HepG2 (cell line): ENCODE measurements at regions not wholly inside any gene's neighbourhood (a gene's known extent, or its start where the extent isn't known, plus 50 kb on each side); places are given as distances from the start of the nearest gene placed in this dataset.

Source experiments
- ARHGAP35 ChIP-seq: sonication (generic); formaldehyde crosslinking; IDR thresholded peaks from 2 replicates; pipeline ENCODE4 v1.9.0; 2022; ENCODE audit warnings: mild to moderate bottlenecking, inconsistent platforms, moderate library complexity, missing genetic modification reagents, borderline replicate concordance
- CTCF ChIP-seq: sonication (generic); formaldehyde crosslinking; IDR thresholded peaks from 2 replicates; pipeline ENCODE4 v1.5.0; 2020; ENCODE audit warnings: mild to moderate bottlenecking, missing genetic modification reagents, moderate library complexity
- HIVEP1 ChIP-seq: sonication (generic); formaldehyde crosslinking; IDR thresholded peaks from 2 replicates; pipeline ENCODE4 v1.4.0; 2020; ENCODE audit warnings: mild to moderate bottlenecking, missing genetic modification reagents
- HMGXB4 ChIP-seq, 2 experiments: sonication (generic) in 1 of 2; formaldehyde crosslinking in 1 of 2; IDR thresholded peaks; 2 replicates each; pipeline versions ENCODE4 v1.4.0 to v1.6.1; 2018 to 2020; ENCODE audit warnings: missing genetic modification reagents in 2 of 2, borderline replicate concordance in 1 of 2, low read depth in 1 of 2, mild to moderate bottlenecking in 1 of 2, missing biosample characterization in 1 of 2
- MTA1 ChIP-seq: sonication (generic); formaldehyde crosslinking; IDR thresholded peaks from 2 replicates; pipeline ENCODE4 v1.4.0; 2020; ENCODE audit warnings: missing genetic modification reagents, mild to moderate bottlenecking, borderline replicate concordance
- NR2C2 ChIP-seq: sonication (generic); formaldehyde crosslinking; IDR thresholded peaks from 2 replicates; pipeline ENCODE4 v1.4.0; 2020; ENCODE audit warnings: missing genetic modification reagents, mild to moderate bottlenecking, moderate library complexity, borderline replicate concordance
- PAX8 ChIP-seq: sonication (generic); formaldehyde crosslinking; IDR thresholded peaks from 2 replicates; pipeline ENCODE4 v1.8.0; 2022; ENCODE audit warnings: mild to moderate bottlenecking, missing genetic modification reagents, borderline replicate concordance
- PCBP2 ChIP-seq: fragments of 200-400 bp; formaldehyde crosslinking; optimal IDR thresholded peaks from 2 replicates; pipeline ENCODE3; 2018; ENCODE audit warnings: low read length, low read depth; ENCODE audit not compliant: poor library complexity, severe bottlenecking
- POLR2A ChIP-seq, 2 experiments: IDR thresholded peaks; 2 replicates each; pipeline ENCODE4 v1.6.1; 2011; ENCODE audit warnings: low read depth in 2 of 2, low read length in 2 of 2, mild to moderate bottlenecking in 1 of 2, moderate library complexity in 1 of 2; ENCODE audit not compliant: insufficient read depth in 1 of 2
- RORA ChIP-seq: sonication (generic); formaldehyde crosslinking; IDR thresholded peaks from 2 replicates; pipeline ENCODE4 v1.5.0; 2020; ENCODE audit warnings: mild to moderate bottlenecking, missing genetic modification reagents, moderate library complexity
- TARDBP ChIP-seq: sonication (generic); formaldehyde crosslinking; IDR thresholded peaks from 2 replicates; pipeline ENCODE4 v1.8.0; 2022; ENCODE audit warnings: mild to moderate bottlenecking, missing genetic modification reagents
- ZBTB43 ChIP-seq: sonication (generic); formaldehyde crosslinking; conservative IDR thresholded peaks from 2 replicates; pipeline ENCODE4 v1.4.0; 2020; ENCODE audit warnings: missing genetic modification reagents
- ZFP1 ChIP-seq: IDR thresholded peaks from 2 replicates; pipeline ENCODE4 v1.6.1; 2016

GRCh38 chr5:112669328-112669963, 68.2 kb upstream of the APC start:
- TF ChIP-seq MTA1 (CRISPR knock-in tag) (no peak), CTCF (no peak), RORA (CRISPR knock-in tag) (no peak), PAX8 (no peak), NR2C2 (no peak), POLR2A (IDR thresholded peaks at IDR 0.05; ENCODE audit: insufficient read depth in 1 of 2, low read depth in 2 of 2, low read length in 2 of 2) (no peak), ZBTB43 (CRISPR knock-in tag) (no peak), PCBP2 (no peak), ZFP1 (no peak), TARDBP (no peak), ARHGAP35 (CRISPR knock-in tag) (no peak), HIVEP1 (CRISPR knock-in tag) (no peak), HMGXB4 (CRISPR knock-in tag; IDR thresholded peaks at IDR 0.05; ENCODE audit: borderline replicate concordance in 1 of 2, low read depth in 1 of 2) (no peak)
